Ishikawa (cell line): ENCODE measurements at regions not wholly inside any gene's neighbourhood (a gene's known extent, or its start where the extent isn't known, plus 50 kb on each side); places are given as distances from the start of the nearest gene placed in this dataset.

Experiments used
- EP300 ChIP-seq: IDR thresholded peaks from 2 replicates; pipeline ENCODE4 v1.6.1; 2012; ENCODE audit warnings: borderline replicate concordance
- YY1 ChIP-seq: IDR thresholded peaks from 2 replicates; pipeline ENCODE4 v1.6.1; 2012; ENCODE audit warnings: low read depth

- TF ChIP-seq YY1 (no peak), EP300 (no peak)
Measured at GRCh38 chr6:137434640-137435039, 59.6 kb downstream of the OLIG3 start.
